Smooth muscle cell (in vitro differentiated cells): ENCODE measurements at regions not wholly inside any gene's neighbourhood (a gene's known extent, or its start where the extent isn't known, plus 50 kb on each side); places are given as distances from the start of the nearest gene placed in this dataset.
A peak's percentile ranks its signal among the peaks of the same experiment; 100 is the strongest.
"Not testable (repeated sequence)": the region's sequence is repeated elsewhere in the genome, so short reads cannot be mapped to it uniquely, and the experiment has no call there.

Source experiments
- DNase-seq: peaks from one replicate; lab custom pipeline; 2025; ENCODE audit not compliant: unreplicated experiment; lab: John Stamatoyannopoulos, UW
- H2AFZ ChIP-seq: fragments of 200-600 bp; sonication (generic); 2 replicates; pipeline ENCODE4 v1.6.0; 2016; ENCODE audit warnings: antibody characterized with exemption, low read depth, mild to moderate bottlenecking
- H3F3A ChIP-seq: fragments of 200-600 bp; sonication (generic); 2 replicates; pipeline ENCODE4 v1.6.0; 2017; ENCODE audit warnings: antibody characterized with exemption, low read depth
- H3K27ac ChIP-seq: fragments of 200-600 bp; sonication (generic); 2 replicates; pipeline ENCODE4 v1.5.1; 2016; ENCODE audit warnings: low read depth, mild to moderate bottlenecking
- H3K27me3 ChIP-seq: fragments of 200-600 bp; sonication (generic); 2 replicates; pipeline ENCODE4 v1.6.1; 2016; ENCODE audit warnings: low read depth, mild to moderate bottlenecking
- H3K36me3 ChIP-seq: fragments of 200-600 bp; sonication (generic); 2 replicates; pipeline ENCODE4 v1.5.1; 2016; ENCODE audit warnings: low read depth
- H3K4me1 ChIP-seq: fragments of 200-600 bp; sonication (generic); 2 replicates; pipeline ENCODE4 v1.5.1; 2016; ENCODE audit warnings: low read depth
- H3K4me2 ChIP-seq: fragments of 200-600 bp; sonication (generic); 2 replicates; pipeline ENCODE4 v1.6.0; 2016; ENCODE audit warnings: mild to moderate bottlenecking
- H3K4me3 ChIP-seq: fragments of 200-600 bp; sonication (generic); 2 replicates; pipeline ENCODE4 v1.5.1; 2016; ENCODE audit warnings: mild to moderate bottlenecking
- H3K79me2 ChIP-seq: fragments of 200-600 bp; sonication (generic); 2 replicates; pipeline ENCODE4 v1.6.0; 2016; ENCODE audit warnings: low read depth, mild to moderate bottlenecking
- H3K9ac ChIP-seq: fragments of 200-600 bp; sonication (generic); 2 replicates; pipeline ENCODE4 v1.6.0; 2016; ENCODE audit warnings: low read depth
- H3K9me3 ChIP-seq: fragments of 200-600 bp; sonication (generic); replicated peaks from 2 replicates; pipeline ENCODE4 v1.5.1; 2016; ENCODE audit warnings: low read depth
- H4K20me1 ChIP-seq: fragments of 200-600 bp; sonication (generic); 2 replicates; pipeline ENCODE4 v1.6.0; 2016; ENCODE audit warnings: low read depth
- whole genome bisulfite sequencing: methylation state at CpG from one replicate; pipeline ENCODE4 v1.1.7; 2016; ENCODE audit warnings: low lambda C conversion rate; 5-methylcytosine and 5-hydroxymethylcytosine counted together
- TF ChIP-seq, protein P1 (sequence below): fragments of 200-600 bp; sonication (generic); IDR thresholded peaks from 2 replicates; pipeline ENCODE4 v1.5.1; 2017; ENCODE audit warnings: borderline replicate concordance, mild to moderate bottlenecking, antibody characterized with exemption; ENCODE audit not compliant: insufficient read depth, poor library complexity, severe bottlenecking

DNA sequence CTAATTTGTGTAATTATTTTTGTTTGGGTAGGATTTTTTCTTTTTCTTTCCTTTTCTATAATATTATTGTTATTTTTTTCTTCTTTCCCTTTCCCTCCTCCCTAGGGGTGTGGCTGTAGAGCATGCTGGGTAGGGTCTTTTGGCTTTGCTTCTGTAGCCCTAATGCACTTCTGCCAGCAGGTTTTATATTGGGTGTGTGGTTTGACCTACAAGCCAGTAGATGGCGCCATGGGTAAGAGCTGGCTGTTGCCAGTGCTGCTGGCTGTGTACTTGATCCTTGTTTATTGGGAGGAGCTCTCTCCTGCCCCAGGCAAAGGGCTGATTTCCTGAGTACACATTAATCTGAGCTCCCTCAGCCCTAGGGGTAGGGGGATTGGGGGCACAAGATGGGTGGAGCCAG is 67.7 kb upstream of the PARP4 start:
- not testable (repeated sequence) for H3K9ac ChIP-seq, H4K20me1 ChIP-seq, DNase-seq, H3F3A ChIP-seq, H3K36me3 ChIP-seq, H3K27ac ChIP-seq, H3K79me2 ChIP-seq, H3K9me3 ChIP-seq, H3K4me2 ChIP-seq, H2AFZ ChIP-seq, H3K4me3 ChIP-seq, H3K27me3 ChIP-seq, H3K4me1 ChIP-seq
- WGBS, result 0% methylated on average over 1 of the region's 1 CpG
- TF ChIP-seq, protein P1, sequence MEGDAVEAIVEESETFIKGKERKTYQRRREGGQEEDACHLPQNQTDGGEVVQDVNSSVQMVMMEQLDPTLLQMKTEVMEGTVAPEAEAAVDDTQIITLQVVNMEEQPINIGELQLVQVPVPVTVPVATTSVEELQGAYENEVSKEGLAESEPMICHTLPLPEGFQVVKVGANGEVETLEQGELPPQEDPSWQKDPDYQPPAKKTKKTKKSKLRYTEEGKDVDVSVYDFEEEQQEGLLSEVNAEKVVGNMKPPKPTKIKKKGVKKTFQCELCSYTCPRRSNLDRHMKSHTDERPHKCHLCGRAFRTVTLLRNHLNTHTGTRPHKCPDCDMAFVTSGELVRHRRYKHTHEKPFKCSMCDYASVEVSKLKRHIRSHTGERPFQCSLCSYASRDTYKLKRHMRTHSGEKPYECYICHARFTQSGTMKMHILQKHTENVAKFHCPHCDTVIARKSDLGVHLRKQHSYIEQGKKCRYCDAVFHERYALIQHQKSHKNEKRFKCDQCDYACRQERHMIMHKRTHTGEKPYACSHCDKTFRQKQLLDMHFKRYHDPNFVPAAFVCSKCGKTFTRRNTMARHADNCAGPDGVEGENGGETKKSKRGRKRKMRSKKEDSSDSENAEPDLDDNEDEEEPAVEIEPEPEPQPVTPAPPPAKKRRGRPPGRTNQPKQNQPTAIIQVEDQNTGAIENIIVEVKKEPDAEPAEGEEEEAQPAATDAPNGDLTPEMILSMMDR, result peak; percentile 46

DNA sequence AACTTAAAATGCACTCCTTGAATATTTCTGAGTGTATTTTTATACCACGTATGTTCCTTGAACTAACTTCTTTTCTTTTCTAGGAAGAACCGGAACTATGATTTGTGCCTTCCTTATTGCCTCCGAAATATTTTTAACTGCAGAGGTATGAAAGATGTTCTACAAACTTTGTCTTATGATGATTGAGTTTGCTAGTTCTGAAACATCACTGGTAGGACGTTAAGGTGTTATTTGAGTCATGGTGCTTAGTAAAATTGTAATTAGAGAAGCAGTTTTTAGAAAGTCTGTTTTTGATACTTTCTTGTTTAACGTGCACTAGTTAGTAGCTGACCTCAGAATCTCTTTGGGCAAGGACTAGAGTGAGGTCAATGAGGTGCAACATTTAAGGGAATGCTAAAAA is 69.0 kb upstream of the PARP4 start:
- H2AFZ ChIP-seq, H3F3A ChIP-seq, H3K4me2 ChIP-seq, H3K79me2 ChIP-seq, H3K27me3 ChIP-seq, H4K20me1 ChIP-seq, H3K4me3 ChIP-seq, H3K36me3 ChIP-seq, DNase-seq, H3K9me3 ChIP-seq, H3K27ac ChIP-seq, H3K4me1 ChIP-seq, H3K9ac ChIP-seq: not testable (repeated sequence)
- 93% methylated on average over 5 of the region's 5 CpGs for WGBS

DNA sequence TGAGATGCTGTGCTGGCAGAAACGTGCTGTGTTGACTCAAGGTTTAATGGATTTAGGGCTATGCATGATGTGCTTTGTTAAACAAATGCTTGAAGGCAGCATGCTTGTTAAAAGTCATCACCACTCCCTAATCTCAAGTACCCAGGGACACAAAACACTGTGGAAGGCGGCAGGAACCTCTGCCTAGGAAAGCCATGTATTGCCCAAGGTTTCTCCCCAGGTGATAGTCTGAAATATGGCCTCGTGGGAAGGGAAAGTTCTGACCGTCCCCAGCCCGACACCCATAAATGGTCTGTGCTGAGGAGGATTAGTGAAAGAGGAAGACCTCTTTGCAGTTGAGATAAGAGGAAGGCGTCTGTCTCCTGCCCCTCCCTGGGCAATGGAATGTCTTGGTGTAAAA is 79.1 kb upstream of the PARP4 start:
- not testable (repeated sequence) for H2AFZ ChIP-seq, H3K27me3 ChIP-seq, H3K36me3 ChIP-seq, H3K9ac ChIP-seq, H3F3A ChIP-seq, H3K4me1 ChIP-seq, H3K4me3 ChIP-seq, H3K79me2 ChIP-seq, DNase-seq, H4K20me1 ChIP-seq, H3K9me3 ChIP-seq, H3K27ac ChIP-seq
- 12% methylated on average over 6 of the region's 6 CpGs for WGBS
- peak overlapping the region; percentile 41 for H3K4me2 ChIP-seq

DNA sequence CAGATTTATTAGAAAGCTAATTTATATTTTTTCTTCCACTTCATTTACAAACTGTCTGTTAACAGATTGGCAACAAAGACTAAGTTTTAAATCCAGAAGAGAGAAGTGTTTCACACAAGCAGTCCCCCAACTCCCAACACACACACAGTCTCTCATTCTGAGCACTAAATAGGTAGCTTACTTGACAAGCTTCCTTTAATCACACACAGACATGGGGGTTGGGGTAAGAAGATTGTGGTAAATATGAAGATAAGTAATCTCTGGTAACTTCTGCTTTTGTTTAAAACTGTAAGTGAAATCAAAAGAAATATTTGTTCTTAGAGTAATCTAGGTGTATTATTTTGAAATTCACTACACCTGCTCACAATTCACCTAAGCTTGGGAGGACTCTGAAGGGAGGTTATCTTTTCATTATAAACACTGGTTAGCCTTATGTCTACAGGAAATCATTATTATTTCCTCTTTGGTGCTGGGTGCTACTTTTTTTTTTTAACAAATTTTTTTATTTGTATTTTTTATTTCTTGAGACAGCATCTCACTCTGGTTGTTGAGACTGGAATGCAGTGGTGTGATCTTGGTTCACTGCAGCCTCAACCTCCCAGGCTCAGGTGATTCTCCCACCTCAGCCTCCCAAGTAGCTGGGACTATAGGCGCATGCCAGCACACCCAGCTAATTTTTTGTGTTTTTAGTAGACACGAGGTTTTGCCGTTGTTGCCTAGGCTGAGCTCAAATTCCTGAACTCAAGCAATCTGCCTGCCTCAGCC is 82.1 kb upstream of the ATP12A start:
- H3K4me3 ChIP-seq, H3K27ac ChIP-seq, H3K27me3 ChIP-seq, DNase-seq, H3K9me3 ChIP-seq, H3K4me2 ChIP-seq, H3K36me3 ChIP-seq, H3F3A ChIP-seq, H2AFZ ChIP-seq, H3K9ac ChIP-seq, H3K4me1 ChIP-seq, H3K79me2 ChIP-seq, H4K20me1 ChIP-seq: not testable (repeated sequence)
- WGBS, result 82% methylated on average over 3 of the region's 3 CpGs

DNA sequence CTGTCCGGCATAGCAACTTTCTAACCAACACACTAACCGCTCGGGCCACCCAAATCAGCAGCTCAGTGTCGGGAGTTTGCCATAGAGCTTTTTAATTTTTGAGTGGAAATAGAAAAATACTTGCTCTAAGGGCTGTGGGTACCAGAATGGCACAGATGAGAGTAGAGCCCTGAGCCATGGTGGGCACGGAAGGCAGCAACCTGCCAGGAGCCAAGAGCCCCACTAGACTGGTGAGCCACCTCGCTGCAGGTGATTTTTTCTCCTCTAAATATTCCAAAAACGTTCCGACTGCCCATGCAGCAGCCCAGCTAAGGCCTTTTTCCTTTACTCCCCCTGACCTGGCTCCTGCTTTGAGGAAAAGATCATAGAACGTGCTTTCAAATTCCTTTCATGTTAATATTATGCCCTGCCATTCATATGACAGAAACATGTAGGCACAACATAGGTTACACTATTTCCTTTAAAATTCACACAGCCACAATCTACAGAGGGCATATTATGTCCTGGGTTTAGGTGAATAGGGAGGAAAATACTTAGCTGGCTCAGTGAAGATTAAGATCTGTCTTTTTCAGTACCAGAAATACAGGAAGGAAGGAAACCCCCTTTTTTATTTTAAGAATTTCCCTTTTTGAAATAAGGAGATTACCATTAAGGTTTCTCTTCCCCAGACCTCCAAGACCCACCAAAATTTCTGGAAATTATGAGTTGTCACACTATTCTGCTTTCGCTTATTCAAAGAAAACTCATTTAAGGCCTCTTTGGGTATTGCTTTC is 81.0 kb upstream of the ATP12A start:
- not testable (repeated sequence) for H3K9ac ChIP-seq, H3F3A ChIP-seq, DNase-seq, H3K79me2 ChIP-seq, H3K4me3 ChIP-seq, H3K36me3 ChIP-seq, H3K27ac ChIP-seq, H2AFZ ChIP-seq, H3K9me3 ChIP-seq, H4K20me1 ChIP-seq, H3K4me2 ChIP-seq, H3K4me1 ChIP-seq, H3K27me3 ChIP-seq
- 91% methylated on average over 10 of the region's 10 CpGs for WGBS
